Endothelial cell of umbilical vein (primary cell): ENCODE measurements at regions not wholly inside any gene's neighbourhood (a gene's known extent, or its start where the extent isn't known, plus 50 kb on each side); places are given as distances from the start of the nearest gene placed in this dataset.

Source experiments
- POLR2AphosphoS5 ChIP-seq: IDR thresholded peaks from 2 replicates; pipeline ENCODE4 v1.6.1; 2012; ENCODE audit warnings: low read depth, mild to moderate bottlenecking, control low read depth, low read length, moderate library complexity; ENCODE audit not compliant: insufficient read depth
- TF ChIP-seq, protein P1 (sequence below): IDR thresholded peaks from 2 replicates; pipeline ENCODE4 v1.6.1; 2011; ENCODE audit not compliant: insufficient read depth, insufficient read length
- TF ChIP-seq, protein P2 (sequence below), 2 donors: IDR thresholded peaks; 1 replicate in 1 of 2; 2 replicates in 1 of 2; pipeline ENCODE4 v1.5.1; 2011; ENCODE audit warnings: low read length in 2 of 2, mild to moderate bottlenecking in 2 of 2, moderate library complexity in 2 of 2, control low read depth in 1 of 2, inconsistent platforms in 1 of 2, low read depth in 1 of 2; ENCODE audit not compliant: insufficient read depth in 1 of 2; ENCODE audit errors: extremely low read depth in 1 of 2

DNA sequence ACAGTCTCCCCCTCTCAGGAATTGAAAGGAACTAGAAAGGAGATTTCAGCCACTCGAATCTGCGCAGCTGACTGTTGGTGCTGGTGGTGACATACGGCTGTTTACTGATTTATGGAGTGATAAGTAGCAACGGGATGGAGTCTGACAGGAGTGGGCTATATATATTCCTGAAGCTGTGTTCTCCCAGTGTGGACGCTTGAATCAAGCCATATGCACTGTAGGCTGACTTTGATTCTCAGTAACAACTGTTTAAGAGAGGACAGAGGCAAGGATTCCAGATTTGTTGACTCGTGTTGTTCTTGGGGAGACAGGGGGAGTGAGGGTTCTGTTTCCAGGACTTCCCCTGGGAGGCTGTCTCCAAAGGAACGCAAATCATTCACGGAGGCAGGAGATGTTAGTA, 260.1 kb upstream of the AUTS2 start:
- TF ChIP-seq, protein P1, sequence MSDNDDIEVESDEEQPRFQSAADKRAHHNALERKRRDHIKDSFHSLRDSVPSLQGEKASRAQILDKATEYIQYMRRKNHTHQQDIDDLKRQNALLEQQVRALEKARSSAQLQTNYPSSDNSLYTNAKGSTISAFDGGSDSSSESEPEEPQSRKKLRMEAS = no peak
- TF ChIP-seq, protein P2, sequence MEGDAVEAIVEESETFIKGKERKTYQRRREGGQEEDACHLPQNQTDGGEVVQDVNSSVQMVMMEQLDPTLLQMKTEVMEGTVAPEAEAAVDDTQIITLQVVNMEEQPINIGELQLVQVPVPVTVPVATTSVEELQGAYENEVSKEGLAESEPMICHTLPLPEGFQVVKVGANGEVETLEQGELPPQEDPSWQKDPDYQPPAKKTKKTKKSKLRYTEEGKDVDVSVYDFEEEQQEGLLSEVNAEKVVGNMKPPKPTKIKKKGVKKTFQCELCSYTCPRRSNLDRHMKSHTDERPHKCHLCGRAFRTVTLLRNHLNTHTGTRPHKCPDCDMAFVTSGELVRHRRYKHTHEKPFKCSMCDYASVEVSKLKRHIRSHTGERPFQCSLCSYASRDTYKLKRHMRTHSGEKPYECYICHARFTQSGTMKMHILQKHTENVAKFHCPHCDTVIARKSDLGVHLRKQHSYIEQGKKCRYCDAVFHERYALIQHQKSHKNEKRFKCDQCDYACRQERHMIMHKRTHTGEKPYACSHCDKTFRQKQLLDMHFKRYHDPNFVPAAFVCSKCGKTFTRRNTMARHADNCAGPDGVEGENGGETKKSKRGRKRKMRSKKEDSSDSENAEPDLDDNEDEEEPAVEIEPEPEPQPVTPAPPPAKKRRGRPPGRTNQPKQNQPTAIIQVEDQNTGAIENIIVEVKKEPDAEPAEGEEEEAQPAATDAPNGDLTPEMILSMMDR (IDR thresholded peaks at IDR 0.05; ENCODE audit: extremely low read depth in 1 of 2, insufficient read depth in 1 of 2, low read depth in 1 of 2, low read length in 2 of 2) = no peak
- no peak for TF ChIP-seq POLR2AphosphoS5
